RWPE2 (cell line): ENCODE measurements at regions not wholly inside any gene's neighbourhood (a gene's known extent, or its start where the extent isn't known, plus 50 kb on each side); places are given as distances from the start of the nearest gene placed in this dataset.

ENCODE experiments used
- ATAC-seq: fragments of 200-7000 bp; cut with Tn5 transposase; 3 replicates; pipeline ENCODE4 v1.9.1; 2021; ENCODE audit warnings: low read depth
- DNase-seq: peaks from one replicate; pipeline ENCODE4 v3.0.0-alpha.2; 2020; ENCODE audit warnings: low spot score
- H3K27ac ChIP-seq: fragments of 450-650 bp; 2 replicates; pipeline ENCODE4 v1.5.1; 2017; ENCODE audit warnings: mild to moderate bottlenecking; ENCODE audit not compliant: poor library complexity, severe bottlenecking
- H3K27me3 ChIP-seq: fragments of 250-450 bp; sonication (Bioruptor Pico); 2 replicates; pipeline ENCODE4 v1.5.1; 2021; ENCODE audit warnings: mild to moderate bottlenecking, moderate library complexity; ENCODE audit not compliant: insufficient read depth, poor library complexity, severe bottlenecking
- H3K36me3 ChIP-seq: fragments of 250-450 bp; sonication (Bioruptor Pico); 2 replicates; pipeline ENCODE4 v1.5.1; 2020; ENCODE audit warnings: low read depth, mild to moderate bottlenecking, moderate library complexity
- H3K4me1 ChIP-seq: fragments of 250-450 bp; sonication (Bioruptor Pico); 2 replicates; pipeline ENCODE4 v1.5.1; 2021; ENCODE audit warnings: mild to moderate bottlenecking, moderate library complexity; ENCODE audit not compliant: insufficient read depth, poor library complexity, severe bottlenecking
- H3K4me3 ChIP-seq: fragments of 250-450 bp; sonication (Bioruptor Pico); 2 replicates; pipeline ENCODE4 v1.5.1; 2021; ENCODE audit warnings: mild to moderate bottlenecking, moderate library complexity; ENCODE audit not compliant: severe bottlenecking
- H3K9me3 ChIP-seq: fragments of 250-450 bp; sonication (Bioruptor Pico); 2 replicates; pipeline ENCODE4 v1.5.1; 2021; ENCODE audit warnings: mild to moderate bottlenecking, moderate library complexity; ENCODE audit not compliant: severe bottlenecking
- TF ChIP-seq, protein P1 (sequence below): fragments of 450-650 bp; IDR thresholded peaks from one replicate; pipeline ENCODE4 v1.5.1; 2017; ENCODE audit warnings: mild to moderate bottlenecking, moderate library complexity; ENCODE audit not compliant: poor library complexity, severe bottlenecking

DNA sequence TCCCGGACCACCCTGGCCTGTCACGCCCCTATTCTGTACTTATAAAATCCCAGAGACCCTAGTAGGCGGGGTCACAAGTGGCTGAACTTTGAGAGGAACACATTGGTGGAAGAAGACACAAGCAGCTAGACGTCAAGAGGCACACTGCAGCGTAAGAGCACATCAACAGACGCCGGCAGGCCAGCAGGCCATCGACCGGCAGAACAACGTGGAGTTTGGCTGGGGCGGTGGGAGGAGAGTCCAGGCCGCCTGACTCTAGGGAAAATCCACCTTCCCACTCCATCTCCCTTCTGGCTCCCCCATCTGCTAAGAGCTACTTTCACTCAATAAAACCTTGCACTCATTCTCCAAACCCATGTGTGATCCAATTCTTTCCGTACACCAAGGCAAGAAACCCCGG is 601.8 kb upstream of the CDH2 start:
- H3K27ac ChIP-seq = no peak overlapping the region
- ATAC-seq = no peak
- no peaks in the 10 kb centered on the region for H3K9me3 ChIP-seq
- no peaks in the 10 kb centered on the region for H3K4me1 ChIP-seq
- DNase-seq = no peak
- H3K27me3 ChIP-seq = no peaks in the 10 kb centered on the region
- no peak overlapping the region for H3K4me3 ChIP-seq
- TF ChIP-seq, protein P1, sequence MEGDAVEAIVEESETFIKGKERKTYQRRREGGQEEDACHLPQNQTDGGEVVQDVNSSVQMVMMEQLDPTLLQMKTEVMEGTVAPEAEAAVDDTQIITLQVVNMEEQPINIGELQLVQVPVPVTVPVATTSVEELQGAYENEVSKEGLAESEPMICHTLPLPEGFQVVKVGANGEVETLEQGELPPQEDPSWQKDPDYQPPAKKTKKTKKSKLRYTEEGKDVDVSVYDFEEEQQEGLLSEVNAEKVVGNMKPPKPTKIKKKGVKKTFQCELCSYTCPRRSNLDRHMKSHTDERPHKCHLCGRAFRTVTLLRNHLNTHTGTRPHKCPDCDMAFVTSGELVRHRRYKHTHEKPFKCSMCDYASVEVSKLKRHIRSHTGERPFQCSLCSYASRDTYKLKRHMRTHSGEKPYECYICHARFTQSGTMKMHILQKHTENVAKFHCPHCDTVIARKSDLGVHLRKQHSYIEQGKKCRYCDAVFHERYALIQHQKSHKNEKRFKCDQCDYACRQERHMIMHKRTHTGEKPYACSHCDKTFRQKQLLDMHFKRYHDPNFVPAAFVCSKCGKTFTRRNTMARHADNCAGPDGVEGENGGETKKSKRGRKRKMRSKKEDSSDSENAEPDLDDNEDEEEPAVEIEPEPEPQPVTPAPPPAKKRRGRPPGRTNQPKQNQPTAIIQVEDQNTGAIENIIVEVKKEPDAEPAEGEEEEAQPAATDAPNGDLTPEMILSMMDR = no peak
- no peaks in the 10 kb centered on the region for H3K36me3 ChIP-seq

DNA sequence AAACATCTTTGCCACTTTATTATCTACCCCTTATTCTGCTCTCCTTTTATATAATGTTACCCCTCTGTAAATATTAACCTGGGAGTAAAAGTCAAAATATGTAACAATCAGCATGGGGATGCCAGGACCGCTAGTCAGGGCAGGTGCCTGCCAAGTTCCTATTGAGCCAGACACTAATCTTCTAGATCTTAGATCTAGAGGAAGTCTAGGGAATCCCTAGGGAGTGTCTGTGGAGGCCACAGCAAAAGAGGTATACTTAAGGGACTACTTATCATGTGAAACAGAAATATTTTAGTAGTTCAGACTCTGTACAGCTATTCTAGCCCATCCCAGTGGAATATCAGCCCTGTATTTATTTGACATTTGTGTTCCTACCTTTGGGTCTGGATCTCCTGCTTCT is 600.8 kb upstream of the CDH2 start:
- no peak for ATAC-seq
- TF ChIP-seq, protein P1 = no peak
- Histone ChIP-seq H3K4me3 (no peak overlapping the region), H3K4me1 (no peaks in the 10 kb centered on the region), H3K36me3 (no peaks in the 10 kb centered on the region), H3K27ac (no peak overlapping the region), H3K27me3 (no peaks in the 10 kb centered on the region), H3K9me3 (no peaks in the 10 kb centered on the region)
- no peak for DNase-seq

DNA sequence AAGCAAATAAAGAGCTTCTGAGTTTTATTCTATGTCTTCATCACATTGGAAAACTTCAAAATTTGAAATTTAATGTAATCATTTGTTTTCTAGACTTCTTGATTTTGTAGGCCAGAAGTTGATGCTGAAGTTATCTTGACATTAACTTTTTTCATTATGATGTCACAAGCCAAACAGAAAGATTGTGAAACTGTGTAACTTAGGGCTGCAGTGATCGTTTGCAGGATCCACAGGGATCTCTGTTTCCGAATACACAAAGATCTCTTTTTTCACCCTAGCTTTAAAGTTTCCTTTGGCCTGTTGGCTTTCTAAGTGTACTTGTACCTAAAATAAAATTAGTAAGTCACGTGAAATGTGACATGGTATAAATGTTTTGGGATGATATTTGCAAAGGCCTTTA is 594.9 kb upstream of the CDH2 start:
- no peak for ATAC-seq

DNA sequence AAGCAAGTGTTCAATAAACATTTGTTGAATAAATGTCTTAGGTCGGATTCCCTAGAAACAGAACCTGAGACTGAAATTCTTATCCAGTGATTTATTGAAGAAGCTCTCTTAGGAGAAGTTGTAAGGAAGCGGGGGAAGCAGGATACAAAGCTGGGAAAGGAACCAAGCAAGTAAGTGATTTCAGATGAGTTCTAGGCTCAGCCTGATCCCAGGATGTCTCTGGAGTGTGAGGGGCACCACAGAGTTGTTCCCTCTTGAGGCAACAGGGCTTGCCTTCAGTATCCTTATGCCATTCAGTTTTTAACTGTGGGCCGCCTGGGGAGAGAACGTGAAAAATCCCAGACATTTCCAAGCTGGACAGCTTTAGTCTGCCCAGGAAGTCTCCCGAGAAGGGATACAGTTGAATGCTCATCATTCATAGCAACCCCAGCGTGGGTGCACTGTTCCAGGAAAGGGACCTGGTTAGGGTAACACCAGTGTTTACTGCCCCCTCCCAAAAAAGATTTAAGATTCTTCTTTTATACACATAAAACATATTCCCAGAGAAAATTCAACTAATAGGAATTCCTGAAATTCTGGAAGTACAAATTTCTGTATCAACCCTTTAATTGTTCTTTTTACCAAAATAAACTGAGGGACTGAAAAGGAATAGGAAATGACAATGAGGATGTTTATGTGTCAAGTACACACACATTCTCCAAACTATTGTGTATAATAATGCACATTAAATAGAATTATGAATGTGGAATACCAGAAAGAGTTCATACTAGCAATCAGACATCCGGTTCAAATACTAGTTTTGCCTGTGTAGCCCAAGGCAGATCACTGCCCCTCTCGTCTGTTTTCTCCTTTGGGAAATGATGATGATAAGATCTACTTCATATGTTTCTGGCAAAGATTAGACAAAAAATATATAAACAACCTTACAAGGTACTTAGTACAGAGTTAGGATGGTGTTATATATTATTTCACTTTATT is 592.1 kb upstream of the CDH2 start:
- Histone ChIP-seq H3K27ac (no peak overlapping the region), H3K9me3 (no peaks in the 10 kb centered on the region), H3K36me3 (no peaks in the 10 kb centered on the region), H3K27me3 (no peaks in the 10 kb centered on the region), H3K4me1 (peaks cover 12% of the 10 kb centered on the region), H3K4me3 (no peak overlapping the region)
- TF ChIP-seq, protein P1 = no peak
- ATAC-seq = no peak
- no peak for DNase-seq

More for the DNA sequence above, 594.9 kb upstream of the CDH2 start:
- no peak for DNase-seq
- Histone ChIP-seq H3K36me3 (no peaks in the 10 kb centered on the region), H3K27me3 (no peaks in the 10 kb centered on the region), H3K4me3 (no peak overlapping the region), H3K4me1 (peaks cover 12% of the 10 kb centered on the region), H3K9me3 (no peaks in the 10 kb centered on the region), H3K27ac (no peak overlapping the region)
- TF ChIP-seq, protein P1 = no peak

DNA sequence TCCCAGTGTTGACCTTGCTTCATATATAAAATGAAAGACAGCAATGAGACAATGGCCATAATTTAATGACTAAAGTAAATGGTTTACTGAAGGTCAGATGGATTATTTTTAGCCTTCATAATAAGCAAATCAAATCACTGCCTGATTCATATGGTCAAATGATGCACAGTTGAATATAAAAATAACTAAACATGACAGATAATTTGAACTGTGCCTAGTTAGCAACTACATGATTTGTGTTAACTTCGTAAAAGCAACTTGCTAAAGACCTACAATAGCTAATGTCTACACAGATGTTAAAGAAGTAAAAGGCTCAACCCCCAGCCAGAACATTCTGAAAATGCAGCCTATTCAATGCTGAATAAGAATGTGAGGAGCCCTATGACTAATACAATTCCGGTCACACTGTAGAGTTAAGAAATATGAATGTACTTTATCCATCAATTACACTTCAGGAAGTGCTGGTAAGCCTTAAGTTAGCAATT is 590.8 kb upstream of the CDH2 start:
- DNase-seq (no peak), ATAC-seq (peak; percentile 91)
- H3K27me3 ChIP-seq = no peaks in the 10 kb centered on the region
- H3K27ac ChIP-seq = peak overlapping the region; percentile 37
- H3K4me1 ChIP-seq = peaks cover 12% of the 10 kb centered on the region
- no peaks in the 10 kb centered on the region for H3K9me3 ChIP-seq
- no peak overlapping the region for H3K4me3 ChIP-seq
- TF ChIP-seq, protein P1 = no peak
- no peaks in the 10 kb centered on the region for H3K36me3 ChIP-seq
